Dedifferentiated amniotic fluid mesenchymal stem cell (primary cell): ENCODE measurements at regions not wholly inside any gene's neighbourhood (a gene's known extent, or its start where the extent isn't known, plus 50 kb on each side); places are given as distances from the start of the nearest gene placed in this dataset.

Source experiments
- DNase-seq: peaks from one replicate; pipeline ENCODE4 v3.0.0-alpha.2; 2016; ENCODE audit errors: extremely low spot score

- DNase-seq: no peak
Observed at GRCh38 chr11:93075782-93076181, 106.3 kb downstream of the MTNR1B start.

GRCh38 chr11:93080146-93080759 lies 110.8 kb downstream of the MTNR1B start:
- no peak for DNase-seq

- DNase-seq: no peak
Observed at GRCh38 chr11:93081694-93082093, 112.2 kb downstream of the MTNR1B start.

- no peak for DNase-seq
Observed at GRCh38 chr11:93082900-93083299, 113.4 kb downstream of the MTNR1B start.

- DNase-seq: peak; percentile 36
Observed at GRCh38 chr11:93084727-93085505, 112.9 kb downstream of the SLC36A4 start.

GRCh38 chr11:93089474-93090102 lies 108.2 kb downstream of the SLC36A4 start:
- DNase-seq: peak; percentile 41
